Activated CD4-positive, alpha-beta T cell treated with anti-CD3 and anti-CD28 coated beads, Interleukin-2, amount 10 ng/mL, durations not matched to agents 24 days and 14 days (primary cell): ENCODE measurements at regions not wholly inside any gene's neighbourhood (a gene's known extent, or its start where the extent isn't known, plus 50 kb on each side); places are given as distances from the start of the nearest gene placed in this dataset.
"Not testable (repeated sequence)": the region's sequence is repeated elsewhere in the genome, so short reads cannot be mapped to it uniquely, and the experiment has no call there.

ENCODE experiments used
- DNase-seq: peaks from one replicate; pipeline ENCODE4 v3.0.0; 2022
- H3K27ac Mint-ChIP-seq: one replicate; pipeline ENCODE4 v1.8.0; 2022; ENCODE audit warnings: mild to moderate bottlenecking, mixed read lengths
- H3K27me3 Mint-ChIP-seq: one replicate; pipeline ENCODE4 v1.8.0; 2022; ENCODE audit warnings: mixed read lengths
- H3K36me3 Mint-ChIP-seq: one replicate; pipeline ENCODE4 v1.8.0; 2022; ENCODE audit warnings: low read depth, mild to moderate bottlenecking, mixed read lengths
- H3K4me1 Mint-ChIP-seq: one replicate; pipeline ENCODE4 v1.8.0; 2021; ENCODE audit warnings: mixed read lengths
- H3K4me3 Mint-ChIP-seq: one replicate; pipeline ENCODE4 v1.8.0; 2022; ENCODE audit warnings: mild to moderate bottlenecking, moderate library complexity, mixed read lengths
- H3K9me3 Mint-ChIP-seq: one replicate; pipeline ENCODE4 v1.8.0; 2021; ENCODE audit warnings: mixed read lengths
- intact Hi-C: fragments of 100-400 bp; cut with micrococcal nuclease; formaldehyde crosslinking; loops from one replicate; pipeline ENCODE4 v1.15.1; 2023

GRCh38 chr6:170738263-170738662 lies 153.8 kb upstream of the PDCD2 start:
- H3K9me3 Mint-ChIP-seq, H3K4me3 Mint-ChIP-seq, H3K27me3 Mint-ChIP-seq, H3K27ac Mint-ChIP-seq, H3K4me1 Mint-ChIP-seq, H3K36me3 Mint-ChIP-seq, DNase-seq, intact Hi-C loops: not testable (repeated sequence)

GRCh38 chr6:170736339-170736738 lies 151.9 kb upstream of the PDCD2 start:
- H3K4me1 Mint-ChIP-seq, DNase-seq, H3K27me3 Mint-ChIP-seq, H3K27ac Mint-ChIP-seq, H3K9me3 Mint-ChIP-seq, H3K36me3 Mint-ChIP-seq, H3K4me3 Mint-ChIP-seq, intact Hi-C loops: not testable (repeated sequence)

DNA sequence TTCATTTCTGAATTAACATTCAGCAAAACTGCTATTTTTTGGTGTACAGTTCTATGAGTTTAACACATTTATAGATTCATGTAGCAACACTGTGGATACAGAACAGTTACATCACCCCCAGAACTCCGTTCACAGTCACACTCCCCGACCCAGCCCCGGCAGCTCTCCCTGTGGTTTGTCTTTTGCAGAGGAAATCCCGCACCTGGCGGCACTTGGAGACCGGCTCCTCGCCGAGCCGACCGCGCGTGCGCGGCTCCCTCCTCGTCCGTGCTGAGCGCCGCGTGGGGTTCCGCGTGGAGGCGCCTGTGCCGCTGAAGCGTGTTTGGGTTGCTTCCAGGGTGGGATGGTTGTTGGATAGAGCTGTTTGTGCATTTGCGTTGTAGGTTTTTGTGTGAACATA lies 132.6 kb upstream of the PDCD2 start:
- H3K4me3 Mint-ChIP-seq, H3K27me3 Mint-ChIP-seq, H3K36me3 Mint-ChIP-seq, H3K4me1 Mint-ChIP-seq, H3K27ac Mint-ChIP-seq, H3K9me3 Mint-ChIP-seq, intact Hi-C loops: not testable (repeated sequence)
- peak; percentile 65 for DNase-seq

- H3K9me3 Mint-ChIP-seq, H3K4me3 Mint-ChIP-seq, intact Hi-C loops, H3K27me3 Mint-ChIP-seq, H3K4me1 Mint-ChIP-seq, H3K27ac Mint-ChIP-seq, H3K36me3 Mint-ChIP-seq, DNase-seq: not testable (repeated sequence)
These were observed 128.3 kb upstream of the PDCD2 start for GRCh38 chr6:170712702-170713101.

- H3K9me3 Mint-ChIP-seq, H3K4me1 Mint-ChIP-seq, H3K27me3 Mint-ChIP-seq, H3K36me3 Mint-ChIP-seq, H3K27ac Mint-ChIP-seq, H3K4me3 Mint-ChIP-seq, intact Hi-C loops, DNase-seq: not testable (repeated sequence)
These were observed 115.7 kb upstream of the PDCD2 start for GRCh38 chr6:170700178-170700577.
